H4 (cell line): ENCODE measurements at regions not wholly inside any gene's neighbourhood (a gene's known extent, or its start where the extent isn't known, plus 50 kb on each side); places are given as distances from the start of the nearest gene placed in this dataset.
"Not testable (repeated sequence)": the region's sequence is repeated elsewhere in the genome, so short reads cannot be mapped to it uniquely, and the experiment has no call there.

Experiments
- DNase-seq: peaks from one replicate; pipeline ENCODE4 v3.0.0-alpha.2; 2015; ENCODE audit warnings: low spot score

- no peak for DNase-seq
Measured at GRCh38 chr3:1456781-1457311, 364.0 kb downstream of the CNTN6 start.

GRCh38 chr3:1462371-1462770 is 369.5 kb downstream of the CNTN6 start:
- no peak for DNase-seq

- no peak for DNase-seq
Measured at GRCh38 chr3:1462856-1463450, 370.1 kb downstream of the CNTN6 start.

- not testable (repeated sequence) for DNase-seq
Measured at GRCh38 chr3:1465091-1465490, 372.3 kb downstream of the CNTN6 start.

GRCh38 chr3:1468145-1468544 is 375.3 kb downstream of the CNTN6 start:
- peak; percentile 35 for DNase-seq

- no peak for DNase-seq
Measured at GRCh38 chr3:1469248-1469647, 376.4 kb downstream of the CNTN6 start.

GRCh38 chr3:1469687-1470086 is 376.9 kb downstream of the CNTN6 start:
- DNase-seq = no peak

- no peak for DNase-seq
Measured at GRCh38 chr3:1477669-1478068, 384.8 kb downstream of the CNTN6 start.

- no peak for DNase-seq
Measured at GRCh38 chr3:1495466-1495865, 402.6 kb downstream of the CNTN6 start.

- no peak for DNase-seq
Measured at GRCh38 chr3:1499694-1500093, 406.9 kb downstream of the CNTN6 start.

GRCh38 chr3:1501406-1502115 is 408.7 kb downstream of the CNTN6 start:
- DNase-seq = no peak

- no peak for DNase-seq
Measured at GRCh38 chr3:1506090-1506489, 413.3 kb downstream of the CNTN6 start.

- DNase-seq = no peak
Measured at GRCh38 chr3:1513662-1514061, 420.8 kb downstream of the CNTN6 start.

GRCh38 chr3:1515882-1516281 is 423.1 kb downstream of the CNTN6 start:
- no peak for DNase-seq

GRCh38 chr3:1527786-1528185 is 435.0 kb downstream of the CNTN6 start:
- DNase-seq = no peak

GRCh38 chr3:1528621-1529020 is 435.8 kb downstream of the CNTN6 start:
- DNase-seq = no peak

- no peak for DNase-seq
Measured at GRCh38 chr3:1529676-1530075, 436.9 kb downstream of the CNTN6 start.

GRCh38 chr3:1531981-1532380 is 439.2 kb downstream of the CNTN6 start:
- no peak for DNase-seq

GRCh38 chr3:1532935-1533606 is 440.2 kb downstream of the CNTN6 start:
- DNase-seq = no peak

GRCh38 chr3:1533763-1534162 is 440.9 kb downstream of the CNTN6 start:
- DNase-seq = no peak

GRCh38 chr3:1534252-1534651 is 441.4 kb downstream of the CNTN6 start:
- DNase-seq = no peak

GRCh38 chr3:1535361-1535760 is 442.5 kb downstream of the CNTN6 start:
- DNase-seq = no peak

- DNase-seq = no peak
Measured at GRCh38 chr3:1540686-1541085, 447.9 kb downstream of the CNTN6 start.
